ENCODE measurements at regions not wholly inside any gene's neighbourhood (a gene's known extent, or its start where the extent isn't known, plus 50 kb on each side); places are given as distances from the start of the nearest gene placed in this dataset.

GRCh38 chr4:10281996-10282395 lies 165.4 kb upstream of the WDR1 start:
- no peak for TF ChIP-seq POLR2A (IDR thresholded peaks at IDR 0.05; ENCODE audit: low read length)
- no peak for TF ChIP-seq GATA1 (IDR thresholded peaks at IDR 0.05; ENCODE audit: low read depth, low read length)
